Testis (tissue), 2 donors: ENCODE measurements at regions not wholly inside any gene's neighbourhood (a gene's known extent, or its start where the extent isn't known, plus 50 kb on each side); places are given as distances from the start of the nearest gene placed in this dataset.

ENCODE experiments used
- DNase-seq: peaks from one replicate; pipeline ENCODE4 v3.0.0-alpha.2; 2019
- H3K27ac ChIP-seq, 2 donors: fragments of 200-600 bp; sonication (generic); one replicate each; pipeline ENCODE4 v1.5.1; 2019
- H3K27me3 ChIP-seq: fragments of 200-600 bp; sonication (generic); one replicate; pipeline ENCODE4 v1.5.1; 2019
- H3K36me3 ChIP-seq: fragments of 200-600 bp; sonication (generic); one replicate; pipeline ENCODE4 v1.5.1; 2017; ENCODE audit warnings: low read depth; ENCODE audit errors: missing control alignments
- H3K4me1 ChIP-seq: fragments of 200-600 bp; sonication (generic); one replicate; pipeline ENCODE4 v1.5.1; 2019
- H3K4me3 ChIP-seq, 2 donors: fragments of 200-600 bp; sonication (generic); one replicate each; pipeline ENCODE4 v1.5.1; 2017 to 2019
- H3K9me3 ChIP-seq: fragments of 200-600 bp; sonication (generic); one replicate; pipeline ENCODE4 v1.5.1; 2017
- CTCF ChIP-seq, 3 experiments: fragments of 450-650 bp in 2 of 3; fragments of 200-600 bp in 1 of 3; sonication (generic) in 1 of 3; IDR thresholded peaks; one replicate each; pipeline ENCODE4 v1.5.1; 2016 to 2019; ENCODE audit warnings: antibody characterized with exemption in 3 of 3, mild to moderate bottlenecking in 2 of 3, moderate library complexity in 1 of 3
- POLR2A ChIP-seq: fragments of 450-650 bp; IDR thresholded peaks from one replicate; pipeline ENCODE4 v1.6.1; 2017; ENCODE audit warnings: antibody characterized with exemption, mild to moderate bottlenecking, moderate library complexity
- WGBS, 2 donors: methylation state at CpG; one replicate each; pipeline ENCODE4 v1.1.5; 2018; 5-methylcytosine and 5-hydroxymethylcytosine counted together
- intact Hi-C: fragments of 100-400 bp; cut with DNase I; formaldehyde crosslinking; loops from one replicate; pipeline ENCODE4 v1.15.1; 2023; ENCODE audit warnings: low total_unique reads

- intact Hi-C loops: no loop called here
- Histone ChIP-seq H3K27me3 (no peaks in the 10 kb centered on the region), H3K9me3 (no peaks in the 10 kb centered on the region), H3K4me1 (no peaks in the 10 kb centered on the region), H3K27ac (no peak overlapping the region), H3K36me3 (no peaks in the 10 kb centered on the region), H3K4me3 (no peak overlapping the region)
- no peak for DNase-seq
- TF ChIP-seq POLR2A: no peak
- no peak for TF ChIP-seq CTCF (IDR thresholded peaks at IDR 0.05)
These were observed 184.5 kb upstream of the ADAMTS9 start for GRCh38 chr3:64872345-64872744.

- WGBS, 2 donors: 66 to 78% methylated on average over 2 of the region's 2 CpGs
- H3K27ac ChIP-seq: no peak overlapping the region
- no peak for DNase-seq
- intact Hi-C loops: no loop called here
- H3K9me3 ChIP-seq: no peaks in the 10 kb centered on the region
- H3K36me3 ChIP-seq: no peaks in the 10 kb centered on the region
- no peak for TF ChIP-seq CTCF (IDR thresholded peaks at IDR 0.05)
- no peak for TF ChIP-seq POLR2A
- no peaks in the 10 kb centered on the region for H3K4me1 ChIP-seq
- H3K27me3 ChIP-seq: no peaks in the 10 kb centered on the region
- no peak overlapping the region for H3K4me3 ChIP-seq
These were observed 184.0 kb upstream of the ADAMTS9 start for GRCh38 chr3:64871834-64872249.

- no peak overlapping the region for H3K27ac ChIP-seq
- no peak for DNase-seq
- intact Hi-C loops: no loop called here
- 78 to 85% methylated on average over 4 of the region's 4 CpGs for WGBS, 2 donors
- no peaks in the 10 kb centered on the region for H3K36me3 ChIP-seq
- no peaks in the 10 kb centered on the region for H3K27me3 ChIP-seq
- no peak for TF ChIP-seq POLR2A
- TF ChIP-seq CTCF (IDR thresholded peaks at IDR 0.05): no peak
- H3K4me3 ChIP-seq: no peak overlapping the region
- H3K4me1 ChIP-seq: no peaks in the 10 kb centered on the region
- no peaks in the 10 kb centered on the region for H3K9me3 ChIP-seq
These were observed 183.3 kb upstream of the ADAMTS9 start for GRCh38 chr3:64870876-64871646.

DNA sequence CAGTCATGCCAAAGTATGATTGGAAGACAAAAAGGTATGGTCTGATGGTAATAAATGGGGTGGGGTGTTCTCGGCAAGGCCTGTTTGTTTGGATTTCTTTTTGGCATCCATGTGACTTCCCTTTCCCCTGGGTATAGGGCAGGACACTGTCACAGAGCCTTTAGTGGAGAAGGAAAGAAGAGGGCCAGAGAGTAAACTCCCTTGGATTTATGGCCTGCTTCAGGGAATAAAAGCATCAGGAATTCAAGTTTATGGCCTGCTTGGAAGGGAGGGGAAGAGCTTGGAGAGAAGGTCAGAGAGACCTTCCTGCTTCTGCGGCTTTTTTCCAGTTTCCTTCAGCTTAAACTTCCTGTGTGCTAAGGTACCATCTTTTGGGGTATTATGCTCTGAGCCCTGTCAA, 179.4 kb upstream of the ADAMTS9 start:
- no peak for DNase-seq
- Histone ChIP-seq H3K27me3 (no peaks in the 10 kb centered on the region), H3K4me1 (no peaks in the 10 kb centered on the region), H3K4me3 (no peak overlapping the region), H3K27ac (no peak overlapping the region), H3K36me3 (no peaks in the 10 kb centered on the region), H3K9me3 (no peaks in the 10 kb centered on the region)
- 71 to 82% methylated on average over 2 of the region's 2 CpGs for WGBS, 2 donors
- intact Hi-C loops: no loop called here
- no peak for TF ChIP-seq CTCF (IDR thresholded peaks at IDR 0.05)
- no peak for TF ChIP-seq POLR2A
